Progenitor cell of endocrine pancreas (in vitro differentiated cells): ENCODE measurements at regions not wholly inside any gene's neighbourhood (a gene's known extent, or its start where the extent isn't known, plus 50 kb on each side); places are given as distances from the start of the nearest gene placed in this dataset.

ENCODE experiments used
- DNase-seq: peaks from one replicate; pipeline ENCODE4 v3.0.0; 2021; ENCODE audit warnings: low spot score; ENCODE audit not compliant: unreplicated experiment
- H3K27ac Mint-ChIP-seq: 2 replicates; pipeline ENCODE4 v1.8.0; 2021; ENCODE audit warnings: mild to moderate bottlenecking, moderate library complexity, mixed read lengths
- H3K27me3 Mint-ChIP-seq: 2 replicates; pipeline ENCODE4 v1.8.0; 2021; ENCODE audit warnings: mixed read lengths
- H3K36me3 Mint-ChIP-seq: 2 replicates; pipeline ENCODE4 v1.8.0; 2022; ENCODE audit warnings: mixed read lengths; ENCODE audit not compliant: insufficient read depth
- H3K4me1 Mint-ChIP-seq: 2 replicates; pipeline ENCODE4 v1.8.0; 2021; ENCODE audit warnings: low read depth, mixed read lengths
- H3K4me3 Mint-ChIP-seq: 2 replicates; pipeline ENCODE4 v1.8.0; 2021; ENCODE audit warnings: low read depth, mild to moderate bottlenecking, moderate library complexity, mixed read lengths
- H3K9me3 Mint-ChIP-seq: 2 replicates; pipeline ENCODE4 v1.8.0; 2021; ENCODE audit warnings: low read depth, mixed read lengths
- TF ChIP-seq, protein P1 (sequence below): fragments of 200-600 bp; sonication (generic); IDR thresholded peaks from one replicate; pipeline ENCODE4 v1.5.0; 2021; ENCODE audit warnings: antibody characterized with exemption, mild to moderate bottlenecking; ENCODE audit not compliant: unreplicated experiment

DNA sequence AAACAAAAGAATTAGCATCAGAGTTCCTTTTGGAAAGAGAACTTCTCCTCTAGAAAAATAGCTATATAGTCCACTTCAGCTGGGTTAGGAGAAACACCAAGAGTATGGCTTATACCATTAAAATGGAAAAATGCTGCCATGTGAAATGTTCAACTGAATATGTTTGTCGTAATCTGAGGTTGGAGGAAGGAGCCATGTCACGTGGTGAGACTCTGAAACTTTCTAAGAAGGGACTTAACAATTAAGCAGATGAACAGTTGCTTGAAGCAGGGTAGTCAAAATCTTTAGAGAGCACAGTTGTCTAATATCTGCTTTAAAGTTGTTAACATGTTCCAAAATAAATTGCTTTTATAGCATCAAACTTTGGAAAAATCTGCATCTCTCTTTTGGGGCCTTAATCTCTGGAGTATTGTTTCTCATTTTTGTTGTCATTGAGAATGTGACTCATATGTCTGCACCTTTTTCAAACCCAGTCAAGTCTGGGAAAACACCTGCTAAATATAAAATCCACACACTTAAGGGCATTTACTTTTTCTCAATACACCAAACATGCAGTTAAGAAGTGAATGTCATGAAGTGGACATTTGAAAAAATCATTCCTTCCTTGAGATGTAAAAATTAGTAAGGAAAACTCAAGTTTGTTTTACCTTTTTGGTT is 168.8 kb upstream of the PDE5A start:
- no peaks in the 10 kb centered on the region for H3K36me3 Mint-ChIP-seq
- TF ChIP-seq, protein P1, sequence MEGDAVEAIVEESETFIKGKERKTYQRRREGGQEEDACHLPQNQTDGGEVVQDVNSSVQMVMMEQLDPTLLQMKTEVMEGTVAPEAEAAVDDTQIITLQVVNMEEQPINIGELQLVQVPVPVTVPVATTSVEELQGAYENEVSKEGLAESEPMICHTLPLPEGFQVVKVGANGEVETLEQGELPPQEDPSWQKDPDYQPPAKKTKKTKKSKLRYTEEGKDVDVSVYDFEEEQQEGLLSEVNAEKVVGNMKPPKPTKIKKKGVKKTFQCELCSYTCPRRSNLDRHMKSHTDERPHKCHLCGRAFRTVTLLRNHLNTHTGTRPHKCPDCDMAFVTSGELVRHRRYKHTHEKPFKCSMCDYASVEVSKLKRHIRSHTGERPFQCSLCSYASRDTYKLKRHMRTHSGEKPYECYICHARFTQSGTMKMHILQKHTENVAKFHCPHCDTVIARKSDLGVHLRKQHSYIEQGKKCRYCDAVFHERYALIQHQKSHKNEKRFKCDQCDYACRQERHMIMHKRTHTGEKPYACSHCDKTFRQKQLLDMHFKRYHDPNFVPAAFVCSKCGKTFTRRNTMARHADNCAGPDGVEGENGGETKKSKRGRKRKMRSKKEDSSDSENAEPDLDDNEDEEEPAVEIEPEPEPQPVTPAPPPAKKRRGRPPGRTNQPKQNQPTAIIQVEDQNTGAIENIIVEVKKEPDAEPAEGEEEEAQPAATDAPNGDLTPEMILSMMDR: no peak
- peaks cover 7% of the 10 kb centered on the region for H3K4me1 Mint-ChIP-seq
- H3K27ac Mint-ChIP-seq: no peak overlapping the region
- no peaks in the 10 kb centered on the region for H3K9me3 Mint-ChIP-seq
- H3K27me3 Mint-ChIP-seq: peaks cover 4% of the 10 kb centered on the region
- H3K4me3 Mint-ChIP-seq: no peak overlapping the region
- no peak for DNase-seq

DNA sequence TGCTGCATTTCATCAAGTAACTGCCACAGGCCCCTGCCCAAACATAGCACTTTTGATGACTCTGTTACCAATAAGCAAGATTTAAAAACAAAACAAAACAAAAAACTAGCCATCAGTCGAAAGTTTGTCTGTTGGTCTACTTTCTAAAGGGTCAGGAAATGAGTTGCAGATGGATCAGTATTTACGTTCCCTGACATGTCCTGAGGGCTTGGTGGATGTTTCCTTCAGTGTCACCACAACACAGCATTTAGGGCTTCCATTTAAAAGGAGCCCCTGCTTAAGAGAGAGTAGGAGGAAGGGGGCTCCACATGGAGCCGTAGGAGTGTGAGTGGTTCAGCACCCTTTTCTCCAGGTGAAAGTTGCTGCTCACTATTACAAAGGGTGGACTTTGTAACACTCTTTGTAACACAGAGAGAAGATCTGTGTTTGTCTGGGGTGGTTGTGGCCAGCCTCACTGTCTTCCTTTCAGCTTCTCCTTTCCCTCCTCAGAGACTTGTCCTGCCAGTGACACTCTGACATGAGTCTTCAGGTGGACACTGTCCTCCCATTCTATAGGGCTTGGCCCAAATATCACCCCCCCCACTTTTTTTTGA is 167.5 kb upstream of the PDE5A start:
- no peaks in the 10 kb centered on the region for H3K9me3 Mint-ChIP-seq
- peaks cover 7% of the 10 kb centered on the region for H3K4me1 Mint-ChIP-seq
- H3K36me3 Mint-ChIP-seq: no peaks in the 10 kb centered on the region
- H3K27ac Mint-ChIP-seq: no peak overlapping the region
- no peak for DNase-seq
- H3K4me3 Mint-ChIP-seq: no peak overlapping the region
- TF ChIP-seq, protein P1: no peak
- H3K27me3 Mint-ChIP-seq: peaks cover 4% of the 10 kb centered on the region

DNA sequence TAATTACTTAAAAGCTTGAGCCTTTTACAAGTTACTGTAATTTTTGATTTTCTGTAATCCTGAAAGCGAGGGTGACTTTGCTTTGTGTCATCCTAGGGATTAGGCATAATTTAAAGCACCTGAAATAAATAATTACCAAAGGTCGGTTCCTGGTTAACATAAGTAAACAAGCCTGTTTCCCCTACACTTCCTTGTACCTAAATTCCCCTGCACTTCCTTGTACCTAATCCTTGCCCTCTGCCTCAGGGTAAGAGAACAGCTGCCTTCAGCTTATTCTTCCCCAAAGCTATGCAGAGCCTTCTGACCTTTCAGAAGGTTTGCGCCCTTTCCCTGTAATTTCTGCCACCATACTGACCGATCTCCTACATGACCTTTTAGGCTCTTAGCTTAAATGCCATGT is 166.1 kb upstream of the PDE5A start:
- TF ChIP-seq, protein P1: no peak
- Mint-ChIP-seq H3K27ac (no peak overlapping the region), H3K4me3 (no peak overlapping the region), H3K4me1 (peaks cover 7% of the 10 kb centered on the region), H3K27me3 (no peaks in the 10 kb centered on the region), H3K36me3 (no peaks in the 10 kb centered on the region), H3K9me3 (peaks cover 3% of the 10 kb centered on the region)
- no peak for DNase-seq

DNA sequence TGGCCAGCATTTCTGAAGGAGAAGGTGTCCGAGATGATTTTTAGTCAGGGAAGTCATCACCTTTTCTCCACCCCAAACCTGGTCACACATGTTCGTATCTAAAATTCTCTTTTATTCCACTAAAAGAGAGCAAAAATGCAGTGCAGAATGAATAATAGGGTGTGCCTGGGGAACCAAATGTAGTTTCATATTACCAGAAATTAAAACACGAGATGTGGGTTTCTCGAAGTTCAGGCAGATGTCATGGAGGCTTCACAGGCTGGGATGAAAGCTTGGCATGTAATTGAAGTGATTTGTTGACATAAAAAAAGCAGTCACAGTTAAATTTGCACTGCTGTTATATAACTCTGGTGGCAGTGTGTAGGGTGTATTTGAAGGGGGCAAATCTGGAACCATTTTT is 165.5 kb upstream of the PDE5A start:
- Mint-ChIP-seq H3K36me3 (no peaks in the 10 kb centered on the region), H3K4me1 (peaks cover 7% of the 10 kb centered on the region), H3K27me3 (no peaks in the 10 kb centered on the region), H3K27ac (no peak overlapping the region), H3K4me3 (no peak overlapping the region), H3K9me3 (peaks cover 3% of the 10 kb centered on the region)
- no peak for DNase-seq
- TF ChIP-seq, protein P1: no peak

DNA sequence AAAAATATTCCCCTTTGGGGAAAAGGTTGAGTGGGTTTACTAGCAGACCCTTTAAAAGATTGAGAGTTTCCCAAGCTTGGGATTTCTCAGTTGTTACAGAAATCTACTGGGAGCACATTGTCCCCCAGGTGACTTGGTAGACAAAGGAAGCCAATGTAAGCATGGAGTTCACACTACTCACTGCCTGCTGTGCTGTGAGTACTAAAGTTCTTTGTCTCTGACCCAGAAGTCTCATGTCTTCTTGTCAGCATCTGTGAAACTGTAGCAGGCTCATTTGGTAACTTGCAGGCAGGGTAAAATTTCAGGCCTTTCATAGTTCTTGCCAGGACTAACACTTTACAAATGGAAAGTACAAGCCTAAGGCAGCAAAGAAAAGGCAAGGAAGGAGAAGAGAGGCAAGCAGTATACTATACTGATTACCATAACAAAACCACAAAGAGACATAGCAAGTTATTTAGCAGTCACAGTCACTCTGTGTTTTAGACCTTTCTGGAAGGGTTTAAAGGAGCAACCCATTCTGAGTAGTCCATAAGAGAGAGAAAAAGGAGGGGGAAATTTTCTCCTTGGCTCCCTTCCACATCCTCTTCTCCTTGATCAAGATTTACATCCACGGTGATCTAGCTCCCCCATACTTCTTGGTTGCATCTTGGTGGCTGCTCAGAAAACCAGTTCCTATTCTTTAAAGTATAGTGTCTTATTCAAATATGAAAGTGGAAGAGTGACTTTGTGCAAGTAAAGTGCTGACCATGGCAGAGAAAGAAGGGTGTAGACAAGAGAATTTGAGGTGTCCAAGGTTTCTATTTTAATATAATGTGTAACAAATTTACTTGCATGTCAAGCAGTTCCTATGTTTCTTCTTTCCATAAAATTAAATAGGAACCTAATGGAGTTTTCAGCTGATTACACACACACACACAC is 160.0 kb upstream of the PDE5A start:
- Mint-ChIP-seq H3K4me3 (no peak overlapping the region), H3K27ac (no peak overlapping the region)

More for the DNA sequence above, 160.0 kb upstream of the PDE5A start:
- Mint-ChIP-seq H3K36me3 (peaks cover 3% of the 10 kb centered on the region), H3K9me3 (peaks cover 11% of the 10 kb centered on the region), H3K27me3 (no peaks in the 10 kb centered on the region), H3K4me1 (no peaks in the 10 kb centered on the region)
- DNase-seq: no peak
- TF ChIP-seq, protein P1: no peak
